Trophoblast cell (in vitro differentiated cells and primary cell): ENCODE measurements at regions not wholly inside any gene's neighbourhood (a gene's known extent, or its start where the extent isn't known, plus 50 kb on each side); places are given as distances from the start of the nearest gene placed in this dataset.

Experiments
- DNase-seq, 2 donors: peaks; one replicate each; pipeline ENCODE4 v3.0.0-alpha.2; 2016
- H2AFZ ChIP-seq: 2 replicates; pipeline ENCODE4 v1.6.1; 2013; ENCODE audit warnings: low read length, moderate library complexity, mild to moderate bottlenecking; ENCODE audit not compliant: insufficient read depth, poor library complexity
- H2AK5ac ChIP-seq: 2 replicates; pipeline ENCODE4 v1.6.1; 2013; ENCODE audit warnings: mild to moderate bottlenecking, low read length
- H2BK120ac ChIP-seq: 2 replicates; pipeline ENCODE4 v1.6.1; 2013; ENCODE audit warnings: low read length, mild to moderate bottlenecking, moderate library complexity; ENCODE audit not compliant: insufficient read depth, poor library complexity
- H2BK12ac ChIP-seq: 2 replicates; pipeline ENCODE4 v1.6.1; 2013; ENCODE audit warnings: mild to moderate bottlenecking, low read length, moderate library complexity
- H2BK5ac ChIP-seq: 2 replicates; pipeline ENCODE4 v1.6.1; 2013; ENCODE audit warnings: low read length, low read depth, moderate library complexity, mild to moderate bottlenecking; ENCODE audit not compliant: poor library complexity
- H3K14ac ChIP-seq: 2 replicates; pipeline ENCODE4 v1.6.1; 2013; ENCODE audit warnings: mild to moderate bottlenecking, low read length
- H3K18ac ChIP-seq: 2 replicates; pipeline ENCODE4 v1.6.1; 2013; ENCODE audit warnings: mild to moderate bottlenecking, low read length
- H3K23ac ChIP-seq: 2 replicates; pipeline ENCODE4 v1.6.1; 2013; ENCODE audit warnings: low read length
- H3K27ac ChIP-seq: 2 replicates; pipeline ENCODE4 v1.5.1; 2013; ENCODE audit warnings: low read depth, mild to moderate bottlenecking, inconsistent platforms, low read length, moderate library complexity
- H3K27me3 ChIP-seq: 2 replicates; pipeline ENCODE4 v1.6.1; 2013; ENCODE audit warnings: inconsistent platforms, mild to moderate bottlenecking, low read length, moderate library complexity; ENCODE audit not compliant: insufficient read depth
- H3K36me3 ChIP-seq, 2 experiments: 1 replicate in 1 of 2; 2 replicates in 1 of 2; pipeline ENCODE4 v1.6.1; 2013; ENCODE audit warnings: low read length in 2 of 2, mild to moderate bottlenecking in 2 of 2, moderate library complexity in 1 of 2; ENCODE audit not compliant: insufficient read depth in 2 of 2, control insufficient read depth in 1 of 2
- H3K4ac ChIP-seq: 2 replicates; pipeline ENCODE4 v1.6.1; 2013; ENCODE audit warnings: low read depth, mild to moderate bottlenecking, low read length, moderate library complexity
- H3K4me1 ChIP-seq, 2 experiments: 1 replicate in 1 of 2; 2 replicates in 1 of 2; pipeline ENCODE4 v1.6.1; 2013; ENCODE audit warnings: low read length in 2 of 2, mild to moderate bottlenecking in 2 of 2, moderate library complexity in 1 of 2; ENCODE audit not compliant: insufficient read depth in 2 of 2, control insufficient read depth in 1 of 2
- H3K4me2 ChIP-seq: 2 replicates; pipeline ENCODE4 v1.6.1; 2013; ENCODE audit warnings: inconsistent platforms, mild to moderate bottlenecking, low read length, moderate library complexity
- H3K4me3 ChIP-seq: 2 replicates; pipeline ENCODE4 v1.5.1; 2013; ENCODE audit warnings: mild to moderate bottlenecking, low read depth, low read length, inconsistent platforms
- H3K79me1 ChIP-seq: one replicate; pipeline ENCODE4 v1.6.1; 2013; ENCODE audit warnings: low read length
- H3K79me2 ChIP-seq: 2 replicates; pipeline ENCODE4 v1.6.1; 2013; ENCODE audit warnings: low read length, mild to moderate bottlenecking; ENCODE audit not compliant: control insufficient read depth, insufficient read depth, poor library complexity
- H3K9ac ChIP-seq: 2 replicates; pipeline ENCODE4 v1.6.1; 2013; ENCODE audit warnings: mild to moderate bottlenecking, low read length
- H3K9me3 ChIP-seq: 2 replicates; pipeline ENCODE4 v1.6.1; 2013; ENCODE audit warnings: low read depth, mild to moderate bottlenecking, control low read depth, inconsistent platforms, low read length; ENCODE audit not compliant: insufficient read depth
- H4K12ac ChIP-seq: 2 replicates; pipeline ENCODE4 v1.6.1; 2013; ENCODE audit warnings: low read depth, mild to moderate bottlenecking, low read length, moderate library complexity
- H4K8ac ChIP-seq: 2 replicates; pipeline ENCODE4 v1.6.1; 2013; ENCODE audit warnings: low read depth, mild to moderate bottlenecking, low read length, moderate library complexity
- H4K91ac ChIP-seq: one replicate; pipeline ENCODE4 v1.6.1; 2013; ENCODE audit warnings: low read depth, mild to moderate bottlenecking, low read length, moderate library complexity
- WGBS: extraction: QIAGEN DNeasy Blood & Tissue Kit; methylation state at CpG from one replicate; pipeline ENCODE4 v1.1.7; 2013; ENCODE audit warnings: missing lambda C conversion rate; ENCODE audit not compliant: insufficient read length, insufficient coverage; ENCODE audit errors: extremely low coverage; 5-methylcytosine and 5-hydroxymethylcytosine counted together

DNA sequence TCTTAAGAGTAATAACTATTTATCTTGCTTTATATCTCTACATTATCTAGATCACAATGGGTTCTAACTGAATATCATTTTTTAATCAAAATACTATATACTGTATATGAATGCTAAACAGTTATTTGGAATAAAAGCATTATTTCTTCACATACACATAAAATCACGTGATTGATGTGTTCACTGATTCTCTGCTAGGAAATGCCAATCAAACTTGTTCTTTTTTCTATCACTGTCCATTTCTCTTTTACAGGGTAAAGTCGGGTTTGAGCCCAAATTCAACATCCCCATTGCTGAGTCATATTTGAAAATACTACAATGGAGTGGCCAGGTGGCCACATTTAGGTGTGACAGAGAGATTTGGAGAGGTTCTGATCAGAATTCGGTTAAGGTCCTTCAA is 1114.0 kb upstream of the PIK3C3 start:
- no peak overlapping the region for H4K12ac ChIP-seq
- H3K79me1 ChIP-seq = no peaks in the 10 kb centered on the region
- no peaks in the 10 kb centered on the region for H3K27me3 ChIP-seq
- no peak overlapping the region for H4K91ac ChIP-seq
- no peaks in the 10 kb centered on the region for H3K9me3 ChIP-seq
- no peak overlapping the region for H3K4me2 ChIP-seq
- no peak overlapping the region for H3K14ac ChIP-seq
- no peak overlapping the region for H3K4ac ChIP-seq
- H4K8ac ChIP-seq = no peak overlapping the region
- no peak overlapping the region for H3K23ac ChIP-seq
- H2BK12ac ChIP-seq = no peak overlapping the region
- no peak overlapping the region for H2BK120ac ChIP-seq
- DNase-seq = no peak
- no peak overlapping the region for H3K9ac ChIP-seq
- H3K18ac ChIP-seq = no peak overlapping the region
- no peaks in the 10 kb centered on the region for H3K79me2 ChIP-seq
- no peak overlapping the region for H2AFZ ChIP-seq
- H2AK5ac ChIP-seq = no peak overlapping the region
- no peaks in the 10 kb centered on the region for H3K4me1 ChIP-seq
- no peak overlapping the region for H2BK5ac ChIP-seq
- no peaks in the 10 kb centered on the region for H3K36me3 ChIP-seq
- H3K27ac ChIP-seq = no peak overlapping the region
- no peak overlapping the region for H3K4me3 ChIP-seq
- WGBS = no CpG with 5 or more reads among the region's 3 CpGs

DNA sequence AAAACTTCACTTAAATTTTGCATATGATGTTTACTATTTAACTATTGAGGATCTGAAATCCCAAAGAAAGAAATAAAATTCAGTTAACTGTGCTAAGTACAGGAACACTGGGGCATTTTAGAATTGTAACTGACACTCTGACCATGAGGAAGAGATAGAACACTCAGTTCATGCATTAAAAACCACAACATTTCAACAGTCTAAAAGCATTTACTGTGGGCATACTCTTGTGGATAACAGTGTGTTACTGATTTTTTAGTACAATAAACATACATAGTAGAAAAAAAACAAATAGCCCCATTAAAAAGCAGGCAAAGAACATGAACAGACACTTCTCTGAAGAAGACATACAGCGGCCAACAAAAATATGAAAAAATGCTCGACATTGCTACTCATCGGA is 1122.7 kb upstream of the PIK3C3 start:
- Histone ChIP-seq H3K4ac (no peak overlapping the region), H3K4me2 (no peak overlapping the region), H4K12ac (no peak overlapping the region), H3K14ac (no peak overlapping the region), H4K8ac (no peak overlapping the region), H2AK5ac (no peak overlapping the region), H2AFZ (no peak overlapping the region), H3K4me3 (no peak overlapping the region), H3K27me3 (no peaks in the 10 kb centered on the region), H2BK12ac (no peak overlapping the region), H3K79me1 (no peaks in the 10 kb centered on the region), H3K23ac (no peak overlapping the region), H4K91ac (no peak overlapping the region), H2BK5ac (no peak overlapping the region), H2BK120ac (no peak overlapping the region), H3K79me2 (no peaks in the 10 kb centered on the region), H3K9me3 (no peaks in the 10 kb centered on the region), H3K36me3 (no peaks in the 10 kb centered on the region), H3K9ac (no peak overlapping the region), H3K4me1 (no peaks in the 10 kb centered on the region), H3K27ac (no peak overlapping the region), H3K18ac (no peak overlapping the region)
- no peak for DNase-seq
- no CpG with 5 or more reads among the region's 3 CpGs for WGBS

DNA sequence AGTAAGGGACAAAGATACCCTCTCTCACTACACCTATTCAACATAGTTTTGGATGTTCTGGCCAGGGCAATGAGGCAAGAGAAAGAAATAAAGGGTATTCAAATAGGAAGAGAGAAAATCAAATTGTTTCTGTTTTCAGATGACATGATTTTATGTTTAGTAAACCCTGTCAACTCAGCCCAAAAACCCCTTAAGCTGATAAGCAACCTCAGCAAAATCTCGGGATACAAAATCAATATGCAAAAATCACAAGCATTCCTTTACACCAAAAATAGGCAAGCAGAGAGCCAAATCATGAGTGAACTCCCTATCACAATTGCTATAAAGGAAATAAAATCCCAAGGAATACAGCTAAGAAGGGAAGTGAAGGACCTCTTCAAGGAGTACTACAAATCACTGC is 1130.7 kb upstream of the PIK3C3 start:
- no peak overlapping the region for H3K4me3 ChIP-seq
- no peak overlapping the region for H3K14ac ChIP-seq
- H4K8ac ChIP-seq = no peak overlapping the region
- H3K18ac ChIP-seq = no peak overlapping the region
- WGBS = no CpG with 5 or more reads among the region's 1 CpG
- no peak overlapping the region for H3K9ac ChIP-seq
- no peak overlapping the region for H3K4ac ChIP-seq
- H2AK5ac ChIP-seq = no peak overlapping the region
- H3K4me1 ChIP-seq = no peaks in the 10 kb centered on the region
- H3K4me2 ChIP-seq = no peak overlapping the region
- no peaks in the 10 kb centered on the region for H3K36me3 ChIP-seq
- DNase-seq = no peak
- no peak overlapping the region for H3K23ac ChIP-seq
- H3K27ac ChIP-seq = no peak overlapping the region
- no peak overlapping the region for H2BK120ac ChIP-seq
- no peaks in the 10 kb centered on the region for H3K79me1 ChIP-seq
- H2BK12ac ChIP-seq = no peak overlapping the region
- H3K9me3 ChIP-seq = peaks cover 3% of the 10 kb centered on the region
- H2AFZ ChIP-seq = no peak overlapping the region
- no peaks in the 10 kb centered on the region for H3K27me3 ChIP-seq
- H4K91ac ChIP-seq = no peak overlapping the region
- H4K12ac ChIP-seq = no peak overlapping the region
- H3K79me2 ChIP-seq = no peaks in the 10 kb centered on the region
- H2BK5ac ChIP-seq = no peak overlapping the region

DNA sequence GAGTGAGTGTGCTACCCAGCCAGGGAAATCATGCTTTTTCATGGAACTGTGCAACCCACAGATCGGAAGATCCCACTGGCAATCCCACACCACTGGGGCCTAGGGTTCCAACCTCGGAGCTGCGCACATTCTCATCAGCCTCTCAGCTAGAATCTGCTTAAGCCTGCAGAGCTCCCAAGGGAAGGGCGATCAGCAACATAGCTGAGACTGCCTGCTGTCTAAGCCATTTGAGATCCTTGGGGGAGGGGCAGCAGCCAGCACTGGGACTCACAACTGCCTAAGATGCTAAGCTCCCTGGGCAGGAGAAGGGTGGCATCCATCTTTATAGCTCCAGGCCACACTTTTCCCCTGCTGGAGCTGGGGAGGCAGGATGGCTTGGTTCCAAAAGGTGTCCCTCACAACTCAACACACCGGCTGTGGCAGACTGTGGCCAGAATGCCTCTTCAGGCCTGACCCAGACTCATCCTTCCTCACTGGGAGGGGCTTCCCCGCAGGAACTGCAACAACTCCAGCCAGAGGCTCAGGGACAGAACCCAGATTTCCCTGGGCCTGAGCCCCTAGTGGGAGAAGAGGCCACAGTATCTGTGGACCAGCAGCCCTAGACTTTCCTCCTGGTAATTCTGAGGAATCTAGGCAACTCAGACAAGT is 1133.3 kb upstream of the PIK3C3 start:
- Histone ChIP-seq H3K36me3 (no peaks in the 10 kb centered on the region), H3K4me3 (no peak overlapping the region), H2BK5ac (no peak overlapping the region), H3K4ac (no peak overlapping the region), H2BK12ac (no peak overlapping the region), H3K9me3 (peaks cover 3% of the 10 kb centered on the region), H3K79me2 (no peaks in the 10 kb centered on the region), H3K4me1 (no peaks in the 10 kb centered on the region), H2AFZ (no peak overlapping the region), H2BK120ac (no peak overlapping the region), H3K9ac (no peak overlapping the region), H3K27ac (no peak overlapping the region), H3K18ac (no peak overlapping the region), H2AK5ac (no peak overlapping the region), H4K91ac (no peak overlapping the region), H3K14ac (no peak overlapping the region), H3K4me2 (no peak overlapping the region), H3K79me1 (no peaks in the 10 kb centered on the region), H3K27me3 (no peaks in the 10 kb centered on the region), H3K23ac (no peak overlapping the region), H4K12ac (no peak overlapping the region), H4K8ac (no peak overlapping the region)
- DNase-seq = no peak
- WGBS = no CpG with 5 or more reads among the region's 6 CpGs
